GM21737 (cell line): ENCODE measurements at regions not wholly inside any gene's neighbourhood (a gene's known extent, or its start where the extent isn't known, plus 50 kb on each side); places are given as distances from the start of the nearest gene placed in this dataset.
"Not testable (repeated sequence)": the region's sequence is repeated elsewhere in the genome, so short reads cannot be mapped to it uniquely, and the experiment has no call there.

Source experiments
- ATAC-seq: cut with Tn5 transposase; IDR thresholded peaks from one replicate; pipeline ENCODE4 v1.9.1; 2021; ENCODE audit warnings: mild to moderate bottlenecking, moderate library complexity; ENCODE audit not compliant: unreplicated experiment

DNA sequence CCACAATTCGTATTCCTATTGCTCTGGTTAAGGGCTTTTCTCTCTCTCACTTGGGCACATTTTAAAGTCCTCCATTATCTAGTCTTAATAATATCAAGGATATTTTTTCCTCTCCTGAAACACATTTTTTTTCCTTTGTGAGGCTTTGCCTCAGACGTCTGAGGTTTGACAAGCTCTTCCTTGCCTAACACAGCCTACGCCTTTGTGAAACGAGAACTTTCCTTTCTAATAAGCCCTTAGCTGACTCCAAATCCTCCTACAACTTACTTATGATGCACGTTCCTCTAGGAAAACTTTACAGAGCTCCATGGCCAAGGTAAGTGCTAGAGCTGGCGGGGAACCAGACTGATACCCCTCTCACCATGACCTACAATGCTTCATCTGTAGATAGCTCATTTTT, 841.5 kb downstream of the SOCS6 start:
- no peak for ATAC-seq

DNA sequence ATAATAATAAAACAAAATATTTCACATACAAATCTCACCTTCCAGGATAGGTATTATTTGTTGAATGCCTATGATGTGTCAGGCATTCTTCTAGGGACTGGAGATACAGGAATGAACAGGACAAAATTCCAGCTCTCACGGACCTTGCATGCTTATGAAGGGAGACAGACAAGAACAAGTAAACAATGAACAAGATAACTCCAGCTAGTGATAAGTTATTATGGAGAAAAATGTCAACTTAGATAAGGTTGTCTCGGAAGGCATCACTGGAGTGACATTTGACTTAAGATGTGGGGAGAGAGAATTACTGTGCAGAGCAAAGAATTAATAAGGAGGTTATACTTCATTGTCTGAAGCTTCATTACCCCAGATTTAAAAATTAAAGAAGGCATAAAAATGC, 836.7 kb downstream of the SOCS6 start:
- ATAC-seq, result no peak

DNA sequence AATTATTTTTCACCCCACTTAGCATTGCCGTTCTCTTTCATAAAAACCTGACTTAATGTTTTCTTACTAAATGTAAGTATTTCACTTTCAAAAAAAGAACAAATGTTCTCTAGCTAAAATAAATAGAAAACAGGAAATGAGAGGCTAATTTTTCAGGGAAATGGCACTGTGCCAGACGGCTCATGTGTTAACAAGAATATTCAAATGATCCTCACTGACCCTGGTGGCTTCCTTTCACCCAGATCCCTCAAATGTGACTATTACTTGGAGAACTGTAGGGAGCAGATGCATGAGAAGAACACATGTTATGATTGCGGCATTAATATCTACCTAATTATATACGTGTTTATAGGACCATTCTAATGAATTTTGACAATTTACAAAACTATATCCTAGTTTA, 827.7 kb downstream of the SOCS6 start:
- no peak for ATAC-seq

DNA sequence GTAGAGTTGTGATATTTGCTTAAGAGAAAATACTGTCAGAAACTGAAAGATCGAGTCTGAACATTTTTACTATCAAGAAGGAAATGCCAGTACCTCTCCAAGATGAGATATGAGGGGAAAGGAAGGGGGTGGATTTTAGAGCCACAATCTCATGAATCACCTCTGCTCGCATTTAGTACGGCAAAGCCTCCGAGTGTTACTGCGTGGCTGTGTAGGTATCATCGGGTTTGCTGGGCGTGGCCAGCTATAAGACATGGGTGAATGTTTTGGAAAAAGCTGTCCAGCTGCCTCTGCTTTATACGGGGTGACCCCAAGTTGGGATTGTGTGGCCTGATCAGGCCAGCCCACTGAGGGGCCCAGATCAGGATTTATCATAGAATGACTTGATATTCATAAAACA, 826.4 kb downstream of the SOCS6 start:
- ATAC-seq, result no peak

DNA sequence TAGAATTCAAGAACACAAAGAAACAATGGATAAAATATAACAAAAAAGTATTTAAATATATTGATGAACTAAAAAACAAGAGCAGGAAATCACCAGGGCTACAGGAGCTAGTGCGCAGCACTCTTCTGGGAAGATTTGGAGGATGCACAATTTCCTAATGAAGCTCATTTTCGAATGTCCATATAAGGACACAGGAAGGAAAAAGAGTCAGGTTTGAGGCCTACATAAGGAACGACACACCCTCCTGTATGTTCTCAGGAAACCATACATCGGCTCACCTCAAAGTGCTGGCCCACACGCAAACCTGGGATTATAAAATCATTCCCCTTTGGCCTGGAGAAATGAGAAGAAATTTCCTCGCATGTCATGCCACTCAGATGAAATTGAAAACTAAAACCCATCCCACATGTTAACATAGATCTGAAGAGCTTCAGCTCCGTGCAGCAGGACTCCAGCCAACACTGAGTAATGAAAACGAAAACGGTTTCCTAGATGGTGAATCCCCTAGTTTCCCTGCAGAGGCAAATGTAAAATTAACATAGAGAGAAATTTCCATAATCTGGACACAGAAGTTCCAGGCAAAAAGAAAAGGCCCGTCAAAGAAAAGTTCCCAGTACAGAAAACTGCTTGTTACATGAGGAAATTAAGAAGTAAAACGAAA, 825.8 kb downstream of the SOCS6 start:
- ATAC-seq, result no peak

DNA sequence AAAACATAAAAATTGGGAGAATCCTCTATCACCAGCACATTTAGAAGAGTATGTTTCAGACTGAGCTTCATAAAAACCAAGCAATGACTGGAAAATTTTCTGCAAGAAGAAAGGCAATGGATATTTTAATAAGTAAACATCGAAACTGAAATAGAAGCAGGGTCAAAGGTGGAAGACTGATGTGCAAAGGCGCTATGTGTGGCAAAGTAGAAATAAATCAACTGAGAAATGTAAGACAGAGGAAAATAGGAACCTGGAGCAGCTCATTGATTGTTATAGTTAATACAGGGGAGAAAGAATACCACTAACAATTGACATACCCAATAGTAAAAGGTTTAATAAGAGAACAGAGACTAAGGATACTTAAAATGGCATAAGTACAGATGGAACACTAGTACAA, 818.4 kb downstream of the SOCS6 start:
- no peak for ATAC-seq

DNA sequence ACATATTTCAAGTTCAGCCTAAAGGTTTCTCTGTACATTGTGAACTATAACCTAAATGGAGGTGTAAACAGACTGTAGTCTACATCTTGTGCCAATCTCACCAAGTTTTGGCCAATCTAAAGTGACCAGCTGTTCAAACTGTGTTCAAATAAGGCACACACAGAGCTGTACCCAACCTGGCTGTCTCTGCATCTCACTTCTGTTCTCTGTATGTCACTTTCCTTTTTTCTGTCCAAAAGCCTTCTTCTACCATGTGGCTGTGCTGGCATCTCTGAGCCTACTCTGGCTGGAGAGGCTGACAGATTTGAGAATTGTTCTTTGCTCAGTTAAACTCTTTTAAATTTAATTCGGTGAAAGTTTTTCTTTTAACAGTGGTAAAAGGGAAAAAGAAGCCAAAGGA, 817.9 kb downstream of the SOCS6 start:
- ATAC-seq, result no peak

DNA sequence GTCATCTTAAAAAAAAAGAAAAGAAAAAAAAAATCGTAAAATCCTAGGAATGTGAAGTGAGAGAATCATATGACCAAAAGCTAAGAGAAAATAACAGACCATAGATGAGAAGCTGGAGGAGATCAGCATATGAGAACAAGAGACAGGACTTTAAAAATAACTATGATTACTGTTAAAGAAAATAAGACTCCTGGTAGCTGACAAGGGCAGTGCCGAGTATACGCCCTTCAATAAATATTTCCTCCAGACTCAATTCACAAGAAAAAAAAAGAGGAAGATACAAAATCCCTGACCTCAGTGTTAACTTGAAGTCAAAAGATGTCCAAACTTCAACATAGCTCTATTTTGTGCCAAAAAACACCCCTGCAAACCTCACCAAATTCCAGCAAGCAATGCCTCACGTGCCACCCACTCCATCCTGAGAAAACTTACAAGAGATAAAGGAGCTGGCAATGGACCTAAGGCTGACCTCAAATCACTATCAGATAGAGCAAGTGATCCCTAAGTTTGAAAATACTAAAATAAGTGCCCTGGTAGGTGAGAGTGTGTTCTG, 817.2 kb downstream of the SOCS6 start:
- no peak for ATAC-seq

DNA sequence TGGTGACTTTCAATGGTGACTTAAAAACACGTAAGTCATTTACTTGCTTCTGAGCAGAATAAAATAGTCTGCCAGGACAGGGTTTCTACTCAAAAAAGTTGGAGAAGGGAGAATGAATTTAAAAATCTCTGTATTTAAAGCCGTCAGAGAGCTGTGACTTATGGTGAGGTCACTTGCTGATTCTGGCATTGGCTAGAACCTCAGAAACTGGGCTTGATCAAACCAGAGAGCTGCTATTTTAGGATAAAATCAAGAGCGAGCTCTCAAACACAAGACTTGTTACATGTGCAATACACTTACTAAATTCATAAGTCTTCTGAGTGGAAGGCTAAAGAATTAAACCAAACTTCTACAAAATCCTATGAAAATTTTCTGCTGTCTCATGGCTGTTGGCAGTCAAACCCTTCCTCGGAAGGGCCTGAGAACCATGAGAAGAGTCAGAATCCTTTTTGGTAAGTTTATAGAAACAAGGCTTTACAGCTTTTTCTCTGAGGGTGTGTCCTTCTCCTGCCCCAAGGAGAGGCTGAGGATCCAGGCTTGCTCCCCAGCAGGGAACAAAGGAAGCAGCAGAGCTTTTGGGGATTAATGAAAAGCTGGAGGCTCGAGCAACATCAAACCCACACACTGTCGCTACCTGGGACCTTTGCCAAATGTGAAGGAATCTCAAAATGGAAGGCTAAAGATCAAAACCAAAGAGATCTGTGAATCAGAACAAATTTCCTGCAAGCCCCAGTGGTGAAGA, 816.4 kb downstream of the SOCS6 start:
- ATAC-seq, result no peak

DNA sequence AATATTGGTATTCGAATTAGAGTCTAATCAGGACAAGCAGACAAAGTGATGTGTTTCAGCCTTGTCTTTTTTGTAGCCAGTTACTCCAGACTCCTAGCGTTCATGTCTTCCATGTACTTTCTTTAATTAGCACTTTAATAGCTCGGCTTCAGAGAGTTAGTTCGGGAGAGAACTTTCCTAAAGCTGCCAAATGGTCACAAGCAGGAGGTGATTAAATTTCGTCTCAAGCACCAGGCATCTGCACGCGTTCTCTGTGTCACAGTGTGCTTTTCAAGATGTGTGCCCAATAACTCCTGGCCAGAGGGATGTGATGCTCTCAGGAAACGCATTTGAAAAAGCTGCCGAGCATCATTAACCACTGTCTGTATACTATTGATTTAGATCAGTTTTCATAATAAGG, 790.8 kb downstream of the SOCS6 start:
- no peak for ATAC-seq

DNA sequence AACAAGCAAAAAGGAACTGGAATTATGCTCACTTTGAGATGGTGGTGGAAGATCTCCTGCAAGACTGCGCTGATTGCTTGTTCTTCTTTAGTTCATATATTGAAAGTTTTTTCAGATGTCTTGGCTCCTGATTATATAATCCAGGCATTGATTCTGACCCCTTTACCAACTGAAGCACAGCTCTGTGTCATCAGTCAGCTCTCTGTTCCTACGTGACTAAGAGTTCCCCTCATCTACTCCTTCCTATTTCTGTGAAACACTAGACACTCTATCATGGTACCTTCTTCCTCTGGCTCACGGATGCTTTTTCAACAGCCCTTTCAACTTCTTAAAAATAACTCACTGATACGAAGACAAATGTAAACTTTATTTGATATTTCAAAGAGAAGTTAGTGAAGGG, 788.6 kb downstream of the SOCS6 start:
- no peak for ATAC-seq

DNA sequence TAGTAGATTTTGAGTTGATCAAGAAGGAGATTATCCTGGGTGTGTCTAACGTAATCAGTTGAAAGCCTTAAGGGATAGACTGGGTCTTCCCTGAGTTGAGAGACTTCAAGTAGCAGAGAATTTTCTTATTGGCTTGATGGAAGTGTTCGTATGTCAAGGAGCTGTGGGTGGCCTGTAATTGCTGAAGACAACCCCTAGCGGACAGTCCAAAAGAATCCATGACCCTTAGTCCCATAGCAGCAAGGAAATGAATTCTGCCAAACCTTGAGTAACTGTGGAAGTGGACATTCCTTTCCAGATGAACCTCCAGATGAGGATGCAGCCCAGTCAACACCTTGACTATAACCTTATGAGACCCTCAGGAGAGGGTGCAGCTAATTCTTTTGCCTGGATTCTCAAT, 786.3 kb downstream of the SOCS6 start:
- no peak for ATAC-seq

DNA sequence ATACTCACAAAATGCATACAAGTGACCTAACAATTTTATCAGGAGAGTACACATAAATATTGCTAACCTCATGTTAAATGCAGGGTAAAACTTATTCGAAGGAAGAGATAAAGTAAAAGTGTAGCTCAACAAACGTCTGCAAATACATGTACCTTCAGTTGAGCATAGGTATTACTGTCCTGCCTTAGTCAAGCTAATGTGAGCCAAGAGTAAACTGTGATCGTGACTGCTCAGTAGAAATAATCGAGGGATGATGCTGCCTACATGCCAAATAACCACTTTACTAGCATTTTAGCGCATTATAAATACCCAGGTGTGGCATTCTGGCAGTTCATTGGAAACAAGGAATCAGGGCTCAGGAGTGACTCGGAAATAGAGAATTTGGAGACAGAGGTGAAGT, 779.5 kb downstream of the SOCS6 start:
- ATAC-seq, result no peak

DNA sequence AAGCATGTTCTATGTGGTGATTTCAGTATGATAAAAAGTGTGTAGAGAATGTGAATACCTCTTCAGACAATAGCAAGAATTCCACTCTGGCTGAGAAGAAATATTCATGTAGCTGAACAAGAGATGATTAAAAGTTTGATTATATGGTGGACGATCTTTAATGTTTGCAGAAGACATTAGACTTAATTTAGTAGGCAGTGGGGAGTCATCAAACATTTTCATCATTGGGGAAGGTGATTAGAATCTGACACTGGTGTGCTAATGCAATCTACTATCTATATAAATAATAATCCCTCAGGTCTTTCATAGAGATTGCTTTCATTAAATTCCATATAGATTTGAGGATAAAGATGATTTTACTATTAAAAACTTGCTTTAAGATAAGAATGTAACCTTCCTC, 761.0 kb downstream of the SOCS6 start:
- ATAC-seq, result no peak

DNA sequence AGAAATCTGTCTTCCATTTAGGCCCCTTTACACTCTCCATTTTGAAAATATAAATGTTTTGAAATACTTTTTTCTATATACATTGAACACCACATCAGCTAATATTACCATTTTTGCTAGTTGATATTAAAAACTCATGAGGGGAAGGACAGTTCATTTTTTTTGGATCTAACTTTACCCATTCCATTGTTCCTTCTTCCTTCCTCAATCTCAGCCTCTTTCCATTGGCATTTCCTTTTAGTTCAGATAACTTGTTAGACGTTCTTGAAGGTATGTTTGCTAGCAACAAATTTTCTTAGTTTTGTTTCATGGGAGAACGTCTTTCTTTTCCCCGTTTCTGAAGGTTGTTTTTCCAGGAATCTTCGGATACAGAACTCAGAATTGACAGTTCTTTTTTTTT, 759.0 kb downstream of the SOCS6 start:
- ATAC-seq, result no peak

DNA sequence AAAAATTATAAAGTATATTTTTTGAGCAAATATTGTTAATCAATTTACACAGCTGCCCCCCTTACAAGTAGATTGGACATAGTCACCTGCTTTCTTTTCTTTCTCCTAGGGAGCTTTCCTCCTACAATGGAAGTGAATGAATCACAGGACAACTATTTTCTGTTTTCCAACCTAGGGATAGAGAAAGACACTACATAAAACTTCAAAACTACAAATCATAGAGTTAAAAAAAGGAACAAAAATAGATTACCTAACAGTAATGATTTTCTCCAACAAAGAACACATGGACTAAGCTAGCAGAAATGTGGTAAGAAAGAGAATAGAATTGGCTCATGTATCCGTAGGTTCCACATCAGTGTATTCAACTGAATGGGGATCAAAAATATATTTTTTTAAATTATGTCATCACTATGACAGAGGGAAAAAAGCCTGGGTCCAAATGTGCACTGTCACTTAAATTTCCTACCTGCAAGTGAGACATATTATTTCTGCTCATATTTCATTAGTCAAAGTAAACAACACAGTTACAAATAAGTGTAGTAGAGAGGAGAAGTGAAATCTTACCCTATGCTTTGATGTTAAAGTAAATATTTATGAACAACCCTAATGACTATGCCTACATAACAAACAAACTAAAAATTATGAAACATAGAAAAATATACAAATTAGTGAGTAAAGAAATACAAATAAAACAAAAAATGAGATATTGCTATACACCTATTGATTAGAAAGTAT, 756.7 kb downstream of the SOCS6 start:
- ATAC-seq, result no peak

DNA sequence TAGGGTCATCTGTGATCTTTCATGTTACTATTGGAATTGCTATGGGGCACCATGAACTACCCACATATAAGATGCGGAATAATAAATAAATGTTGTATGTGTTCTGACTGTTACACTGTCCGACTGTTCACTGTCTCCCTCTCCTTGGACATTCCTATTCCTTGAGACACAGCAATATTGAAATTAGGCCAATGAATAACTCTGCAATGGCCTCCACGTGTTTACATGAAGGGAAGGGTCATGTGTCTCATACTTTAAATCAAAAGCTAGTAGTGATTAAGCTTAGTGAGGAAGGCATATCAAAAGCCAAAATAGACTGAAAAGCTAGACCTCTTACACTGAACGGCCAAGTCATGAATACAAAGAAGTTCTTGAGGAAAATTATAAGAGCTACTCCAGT, 751.3 kb downstream of the SOCS6 start:
- no peak for ATAC-seq

DNA sequence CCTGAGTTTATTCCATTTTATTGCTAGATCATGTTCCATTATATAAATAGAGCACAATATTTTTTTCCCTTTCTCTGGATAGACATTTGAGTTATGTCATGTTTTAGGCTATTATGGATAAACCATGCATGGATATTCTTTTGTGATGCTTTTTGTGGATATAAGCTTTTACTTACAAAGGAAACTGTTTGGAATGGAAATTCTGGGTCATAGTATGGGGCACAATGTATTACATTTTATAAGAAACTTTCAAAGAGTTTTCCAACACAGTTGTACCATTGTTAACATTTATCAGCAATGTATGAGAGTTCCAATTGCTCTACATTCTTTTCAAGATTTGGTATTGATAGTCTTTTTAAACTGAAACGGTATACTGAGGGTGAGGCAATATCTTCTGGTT, 749.4 kb downstream of the SOCS6 start:
- ATAC-seq, result no peak

DNA sequence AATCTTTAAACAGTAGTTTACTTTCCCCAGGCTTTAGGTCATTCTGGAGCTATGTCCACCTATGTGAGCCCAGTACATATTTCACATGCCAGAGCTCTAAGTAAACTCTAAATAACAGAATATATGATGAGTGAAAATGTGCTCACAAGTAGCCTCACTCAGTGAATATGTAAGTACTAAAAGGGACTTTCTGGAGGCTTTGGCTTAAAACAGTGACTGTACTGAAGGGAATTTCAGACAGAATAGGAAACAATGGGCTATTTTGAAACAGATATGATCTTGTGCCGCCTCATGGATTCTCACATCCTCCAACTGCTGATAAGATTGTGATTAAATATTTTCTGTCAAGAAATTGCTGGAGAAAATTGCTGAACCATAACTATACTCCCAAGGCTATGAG, 747.9 kb downstream of the SOCS6 start:
- no peak for ATAC-seq

DNA sequence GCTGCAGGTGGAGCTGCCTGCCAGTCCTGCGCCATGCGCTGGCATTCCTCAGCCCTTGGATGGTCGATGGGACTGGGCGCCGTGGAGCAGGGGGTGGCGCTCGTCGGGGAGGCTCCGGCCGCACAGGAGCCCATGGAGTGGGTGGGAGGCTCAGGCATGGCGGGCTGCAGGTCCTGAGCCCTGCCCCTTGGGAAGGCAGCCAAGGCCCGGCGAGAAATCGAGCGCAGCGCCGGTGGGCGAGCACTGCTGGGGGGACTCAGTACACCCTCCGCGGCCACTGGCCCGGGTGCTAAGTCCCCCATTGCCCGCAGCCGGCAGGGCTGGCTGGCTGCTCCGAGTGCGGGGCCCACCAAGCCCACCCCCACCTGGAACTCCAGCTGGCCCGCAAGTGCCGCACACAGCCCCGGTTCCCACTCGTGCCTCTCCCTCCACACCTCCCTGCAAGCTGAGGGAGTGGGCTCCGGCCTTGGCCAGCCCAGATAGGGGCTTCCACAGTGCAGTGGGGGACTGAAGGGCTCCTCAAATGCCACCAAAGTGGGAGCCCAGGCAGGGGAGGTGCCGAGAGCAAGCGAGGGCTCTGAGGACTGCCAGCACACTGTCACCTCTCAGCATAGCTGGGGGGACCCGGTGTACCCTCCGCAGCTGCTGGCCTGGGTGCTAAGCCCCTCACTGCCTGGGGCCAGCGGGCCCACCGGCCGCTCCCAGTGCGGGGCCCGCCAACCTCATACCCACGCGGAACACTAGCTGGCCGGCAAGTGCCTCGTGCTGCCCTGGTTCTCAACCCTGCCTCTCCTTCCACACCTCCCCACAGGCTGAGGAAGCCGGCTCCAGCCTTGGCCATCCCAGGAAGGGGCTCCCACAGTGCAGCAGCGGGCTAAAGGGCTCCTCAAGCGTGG, 742.7 kb downstream of the SOCS6 start:
- ATAC-seq, result not testable (repeated sequence)

DNA sequence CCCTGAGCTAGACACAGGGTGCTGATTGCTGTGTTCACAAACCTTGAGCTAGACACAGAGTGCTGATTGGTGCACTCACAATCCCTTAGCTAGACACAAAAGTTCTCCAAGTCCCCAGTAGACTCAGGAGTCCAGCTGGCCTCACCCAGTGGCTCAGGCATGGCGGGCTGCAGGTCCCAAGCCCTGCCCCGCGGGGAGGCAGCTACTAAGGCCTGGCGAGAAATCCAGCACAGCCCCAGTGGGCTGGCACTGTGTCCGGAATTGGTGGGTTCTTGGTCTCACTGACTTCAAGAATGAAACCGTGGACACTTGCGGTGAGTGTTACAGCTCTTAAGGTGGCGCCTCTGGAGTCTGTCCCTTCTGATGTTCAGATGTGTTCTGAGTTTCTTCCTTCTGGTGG, 741.2 kb downstream of the SOCS6 start:
- ATAC-seq, result not testable (repeated sequence)
